K562 (cell line): ENCODE measurements at regions not wholly inside any gene's neighbourhood (a gene's known extent, or its start where the extent isn't known, plus 50 kb on each side); places are given as distances from the start of the nearest gene placed in this dataset.

Source experiments
- FOXP1 ChIP-seq: sonication (generic); formaldehyde crosslinking; IDR thresholded peaks from 2 replicates; pipeline ENCODE4 v1.8.0; 2022; ENCODE audit warnings: mild to moderate bottlenecking, missing genetic modification reagents
- NFIC ChIP-seq: fragments of 450-650 bp; IDR thresholded peaks from 2 replicates; pipeline ENCODE4 v1.6.1; 2017; ENCODE audit warnings: mild to moderate bottlenecking, inconsistent platforms
- ZFX ChIP-seq: sonication (generic); formaldehyde crosslinking; IDR thresholded peaks from 2 replicates; pipeline ENCODE4 v1.8.0; 2022; ENCODE audit warnings: mild to moderate bottlenecking, missing genetic modification reagents, moderate library complexity
- TF ChIP-seq, protein P1 (sequence below), 2 experiments: fragments of 450-650 bp in 1 of 2; sonication (generic) in 1 of 2; formaldehyde crosslinking; conservative IDR thresholded peaks; 2 replicates each; pipeline versions ENCODE4 v1.4.0 to v1.8.1; 2020 to 2022; ENCODE audit warnings: mild to moderate bottlenecking in 1 of 2, missing genetic modification reagents in 1 of 2

DNA sequence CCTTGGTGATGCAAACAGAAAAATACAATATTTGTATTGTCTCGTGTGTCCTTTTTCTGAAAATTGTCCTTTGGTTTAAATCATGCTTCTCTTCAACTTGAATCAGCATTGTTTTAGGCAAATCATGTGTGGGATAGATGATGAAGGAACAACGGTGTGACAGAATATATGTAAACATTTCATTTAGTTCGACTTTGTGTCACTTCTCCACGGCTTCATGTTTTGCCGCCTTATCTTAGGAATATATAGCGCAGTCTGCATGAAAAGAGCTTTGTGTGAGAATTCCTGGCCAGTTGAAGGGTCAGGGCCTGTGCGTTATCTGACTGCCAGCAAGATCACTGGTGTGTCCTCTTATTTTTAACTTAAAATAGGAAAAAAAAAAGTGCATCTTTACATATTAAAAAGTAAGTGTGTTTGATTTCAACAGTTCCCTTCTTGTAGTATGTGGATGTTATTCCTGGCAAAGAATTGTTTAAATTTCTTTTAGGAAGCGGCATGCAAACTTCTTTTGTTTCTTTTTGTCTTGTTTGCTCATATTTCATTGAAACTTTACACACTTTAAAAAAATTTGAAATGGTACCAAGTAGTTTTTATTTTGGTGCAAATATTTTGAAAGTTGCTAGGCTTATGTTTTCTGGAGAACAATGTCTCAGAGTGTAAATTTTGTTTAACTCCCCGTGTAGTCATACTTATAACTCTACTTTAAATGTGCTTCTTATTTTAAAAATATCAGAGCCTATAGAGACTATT is 465.2 kb downstream of the USP25 start:
- no peak for TF ChIP-seq ZFX (CRISPR knock-in tag)
- TF ChIP-seq NFIC, result no peak
- no peak for TF ChIP-seq FOXP1
- TF ChIP-seq, protein P1, sequence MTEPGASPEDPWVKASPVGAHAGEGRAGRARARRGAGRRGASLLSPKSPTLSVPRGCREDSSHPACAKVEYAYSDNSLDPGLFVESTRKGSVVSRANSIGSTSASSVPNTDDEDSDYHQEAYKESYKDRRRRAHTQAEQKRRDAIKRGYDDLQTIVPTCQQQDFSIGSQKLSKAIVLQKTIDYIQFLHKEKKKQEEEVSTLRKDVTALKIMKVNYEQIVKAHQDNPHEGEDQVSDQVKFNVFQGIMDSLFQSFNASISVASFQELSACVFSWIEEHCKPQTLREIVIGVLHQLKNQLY (CRISPR knock-in tag; conservative IDR thresholded peaks at IDR 0.05), result no peak
